Endothelial cell of umbilical vein (primary cell): ENCODE measurements at regions not wholly inside any gene's neighbourhood (a gene's known extent, or its start where the extent isn't known, plus 50 kb on each side); places are given as distances from the start of the nearest gene placed in this dataset.

ENCODE experiments used
- BruUV-seq: library from RNA; stranded (reverse); fragments of 400-500 nt; replicated peaks from 2 replicates; lab custom pipeline; 2021; lab: Mats Ljungman, UMichigan
- CTCF ChIA-PET: fragments of 300-600, 350-600 bp; sonication (Branson Sonifier 250); formaldehyde crosslinking; loops from one replicate; lab custom pipeline; 2021; ENCODE audit warnings: antibody characterized with exemption, inconsistent platforms; lab: Charles Lee
- POLR2A ChIA-PET: fragments of 300-600, 350-600 bp; sonication (Branson Sonifier 250); formaldehyde crosslinking; loops from one replicate; lab custom pipeline; 2021; ENCODE audit warnings: antibody characterized with exemption, inconsistent platforms; lab: Charles Lee
- DNase-seq: peaks from one replicate; pipeline ENCODE4 v3.0.0-alpha.2; 2011; ENCODE audit warnings: low read depth, low spot score
- FAIRE-seq: peaks from 2 replicates; lab custom pipeline; 2011; peaks lifted over from hg19 to GRCh38; lab: Jason Lieb, UNC
- H2AFZ ChIP-seq: 2 replicates; pipeline ENCODE4 v1.6.0; 2012; ENCODE audit warnings: low read depth, low read length, control low read depth, inconsistent platforms
- H3K27ac ChIP-seq: 2 replicates; pipeline ENCODE4 v1.5.1; 2011; ENCODE audit warnings: low read depth, mild to moderate bottlenecking, control low read depth, low read length, moderate library complexity; ENCODE audit not compliant: insufficient read depth
- H3K27me3 ChIP-seq, 2 experiments: 2 replicates each; pipeline versions ENCODE4 v1.6.0 to v1.6.1; 2011; ENCODE audit warnings: low read length in 2 of 2, mixed read lengths in 1 of 2; ENCODE audit not compliant: control insufficient read depth in 2 of 2, insufficient read depth in 2 of 2
- H3K36me3 ChIP-seq, 2 experiments: 2 replicates in 1 of 2; 3 replicates in 1 of 2; pipeline ENCODE4 v1.5.1; 2011; ENCODE audit warnings: low read length in 2 of 2, mild to moderate bottlenecking in 1 of 2, moderate library complexity in 1 of 2; ENCODE audit not compliant: control insufficient read depth in 2 of 2, insufficient read depth in 2 of 2; ENCODE audit errors: extremely low read depth in 1 of 2
- H3K4me1 ChIP-seq: 3 replicates; pipeline ENCODE4 v1.5.1; 2011; ENCODE audit warnings: mild to moderate bottlenecking, low read length; ENCODE audit not compliant: control insufficient read depth, insufficient read depth; ENCODE audit errors: extremely low read depth
- H3K4me2 ChIP-seq: 2 replicates; pipeline ENCODE4 v1.6.1; 2011; ENCODE audit warnings: low read length, control low read depth, mixed read lengths; ENCODE audit not compliant: insufficient read depth
- H3K4me3 ChIP-seq, 3 experiments: fragments of 200-600 bp in 1 of 3; sonication (generic), shearing (Covaris generic) in 1 of 3; replicated peaks in 1 of 3; 2 replicates each; pipeline ENCODE4 v1.5.1; 2011 to 2016; ENCODE audit warnings: control low read depth in 3 of 3, low read length in 3 of 3, mild to moderate bottlenecking in 2 of 3, inconsistent platforms in 1 of 3, low read depth in 1 of 3, moderate library complexity in 1 of 3; ENCODE audit not compliant: insufficient read depth in 1 of 3
- H3K79me2 ChIP-seq: 2 replicates; pipeline ENCODE4 v1.6.0; 2012; ENCODE audit warnings: low read length, inconsistent platforms; ENCODE audit not compliant: control insufficient read depth, insufficient read depth
- H3K9ac ChIP-seq: replicated peaks from 2 replicates; pipeline ENCODE3; 2011; ENCODE audit warnings: low read length, control low read depth; ENCODE audit not compliant: insufficient read depth; ENCODE audit errors: extremely low read depth
- H3K9me1 ChIP-seq: replicated peaks from 3 replicates; pipeline ENCODE4 v1.6.0; 2011; ENCODE audit warnings: mild to moderate bottlenecking, low read length; ENCODE audit not compliant: control insufficient read depth, insufficient read depth; ENCODE audit errors: extremely low read depth
- H3K9me3 ChIP-seq: replicated peaks from 2 replicates; pipeline ENCODE4 v1.5.1; 2012; ENCODE audit warnings: low read length, inconsistent platforms; ENCODE audit not compliant: control insufficient read depth, insufficient read depth
- H4K20me1 ChIP-seq: replicated peaks from 2 replicates; pipeline ENCODE3; 2011; ENCODE audit warnings: mild to moderate bottlenecking, low read length; ENCODE audit not compliant: control insufficient read depth, insufficient read depth; ENCODE audit errors: extremely low read depth
- EZH2 ChIP-seq: IDR thresholded peaks from 2 replicates; pipeline ENCODE4 v1.6.1; 2012; ENCODE audit warnings: borderline replicate concordance, low read depth, mild to moderate bottlenecking, moderate library complexity, low read length, inconsistent platforms; ENCODE audit not compliant: severe bottlenecking
- FOS ChIP-seq: IDR thresholded peaks from 2 replicates; pipeline ENCODE4 v1.6.1; 2011; ENCODE audit warnings: mild to moderate bottlenecking, low read length, moderate library complexity, borderline replicate concordance; ENCODE audit not compliant: insufficient read depth
- GATA2 ChIP-seq: IDR thresholded peaks from 2 replicates; pipeline ENCODE4 v1.7.0; 2011; ENCODE audit warnings: low read depth, mild to moderate bottlenecking, moderate library complexity, mixed read lengths, low read length; ENCODE audit not compliant: insufficient read length, insufficient read depth
- JUN ChIP-seq: IDR thresholded peaks from 2 replicates; pipeline ENCODE4 v1.6.1; 2011; ENCODE audit warnings: borderline replicate concordance, low read depth; ENCODE audit not compliant: insufficient read length, insufficient read depth
- MYC ChIP-seq: IDR thresholded peaks from one replicate; pipeline ENCODE4 v1.6.1; 2011; ENCODE audit warnings: mild to moderate bottlenecking, low read depth, low read length
- POLR2A ChIP-seq: IDR thresholded peaks from 2 replicates; pipeline ENCODE4 v1.6.1; 2012; ENCODE audit warnings: low read depth, mild to moderate bottlenecking, control low read depth, low read length
- POLR2AphosphoS5 ChIP-seq: IDR thresholded peaks from 2 replicates; pipeline ENCODE4 v1.6.1; 2012; ENCODE audit warnings: low read depth, mild to moderate bottlenecking, control low read depth, low read length, moderate library complexity; ENCODE audit not compliant: insufficient read depth
- dilution Hi-C: fragments of 300-500 bp; cut with MboI; formaldehyde crosslinking; loops from one replicate; pipeline ENCODE4 v1.15.0; 2019; ENCODE audit warnings: low sequenced_read_pairs; ENCODE audit not compliant: extremely low pct_ligation_motif_present
- intact Hi-C: fragments of 100-400 bp; cut with micrococcal nuclease; formaldehyde crosslinking; loops from one replicate; pipeline ENCODE4 v1.10.0; 2022
- TF ChIP-seq, protein P1 (sequence below): IDR thresholded peaks from 2 replicates; pipeline ENCODE4 v1.6.1; 2011; ENCODE audit not compliant: insufficient read depth, insufficient read length
- TF ChIP-seq, protein P2 (sequence below), 2 donors: IDR thresholded peaks; 1 replicate in 1 of 2; 2 replicates in 1 of 2; pipeline ENCODE4 v1.5.1; 2011; ENCODE audit warnings: low read length in 2 of 2, mild to moderate bottlenecking in 2 of 2, moderate library complexity in 2 of 2, control low read depth in 1 of 2, inconsistent platforms in 1 of 2, low read depth in 1 of 2; ENCODE audit not compliant: insufficient read depth in 1 of 2; ENCODE audit errors: extremely low read depth in 1 of 2

DNA sequence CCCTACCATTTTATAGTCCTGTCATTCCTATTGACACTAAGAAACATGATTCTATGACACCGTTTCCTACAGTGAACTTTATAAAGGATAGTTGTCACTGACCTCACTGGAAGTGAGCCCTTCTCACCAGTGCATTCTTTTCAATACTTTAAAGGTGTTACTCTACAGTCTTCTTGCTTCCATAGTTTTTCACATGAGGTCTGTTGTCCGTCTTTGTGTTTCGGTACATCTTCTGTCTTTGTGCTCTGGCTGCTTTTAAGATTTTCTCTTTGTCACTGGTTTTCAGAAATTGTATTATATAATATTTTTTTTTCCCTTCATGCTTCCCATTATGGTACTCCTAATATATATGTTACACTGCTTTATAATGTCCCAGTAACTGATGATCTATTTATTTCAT, 174.2 kb downstream of the KIF20B start:
- FAIRE-seq: no peak
- H3K9me1 ChIP-seq: no peaks in the 10 kb centered on the region
- no peak overlapping the region for H2AFZ ChIP-seq
- no peak for TF ChIP-seq FOS
- TF ChIP-seq MYC: no peak
- TF ChIP-seq JUN: no peak
- no peak for TF ChIP-seq EZH2
- no peak for TF ChIP-seq GATA2
- TF ChIP-seq POLR2AphosphoS5: no peak
- TF ChIP-seq, protein P1, sequence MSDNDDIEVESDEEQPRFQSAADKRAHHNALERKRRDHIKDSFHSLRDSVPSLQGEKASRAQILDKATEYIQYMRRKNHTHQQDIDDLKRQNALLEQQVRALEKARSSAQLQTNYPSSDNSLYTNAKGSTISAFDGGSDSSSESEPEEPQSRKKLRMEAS: no peak
- no peak for TF ChIP-seq POLR2A
- TF ChIP-seq, protein P2, sequence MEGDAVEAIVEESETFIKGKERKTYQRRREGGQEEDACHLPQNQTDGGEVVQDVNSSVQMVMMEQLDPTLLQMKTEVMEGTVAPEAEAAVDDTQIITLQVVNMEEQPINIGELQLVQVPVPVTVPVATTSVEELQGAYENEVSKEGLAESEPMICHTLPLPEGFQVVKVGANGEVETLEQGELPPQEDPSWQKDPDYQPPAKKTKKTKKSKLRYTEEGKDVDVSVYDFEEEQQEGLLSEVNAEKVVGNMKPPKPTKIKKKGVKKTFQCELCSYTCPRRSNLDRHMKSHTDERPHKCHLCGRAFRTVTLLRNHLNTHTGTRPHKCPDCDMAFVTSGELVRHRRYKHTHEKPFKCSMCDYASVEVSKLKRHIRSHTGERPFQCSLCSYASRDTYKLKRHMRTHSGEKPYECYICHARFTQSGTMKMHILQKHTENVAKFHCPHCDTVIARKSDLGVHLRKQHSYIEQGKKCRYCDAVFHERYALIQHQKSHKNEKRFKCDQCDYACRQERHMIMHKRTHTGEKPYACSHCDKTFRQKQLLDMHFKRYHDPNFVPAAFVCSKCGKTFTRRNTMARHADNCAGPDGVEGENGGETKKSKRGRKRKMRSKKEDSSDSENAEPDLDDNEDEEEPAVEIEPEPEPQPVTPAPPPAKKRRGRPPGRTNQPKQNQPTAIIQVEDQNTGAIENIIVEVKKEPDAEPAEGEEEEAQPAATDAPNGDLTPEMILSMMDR (IDR thresholded peaks at IDR 0.05; ENCODE audit: extremely low read depth in 1 of 2, insufficient read depth in 1 of 2, low read depth in 1 of 2, low read length in 2 of 2): no peak
- no peak overlapping the region for H3K27ac ChIP-seq
- H3K79me2 ChIP-seq: no peaks in the 10 kb centered on the region
- H3K9me3 ChIP-seq: no peaks in the 10 kb centered on the region
- no peaks in the 10 kb centered on the region for H3K4me1 ChIP-seq
- H3K27me3 ChIP-seq: no peaks in the 10 kb centered on the region
- POLR2A ChIA-PET: no interaction called here
- dilution Hi-C loops (no loop called here), intact Hi-C loops (no loop called here)
- no peak overlapping the region for H3K4me2 ChIP-seq
- H3K36me3 ChIP-seq: no peaks in the 10 kb centered on the region
- H3K4me3 ChIP-seq: no peak overlapping the region
- CTCF ChIA-PET: no interaction called here
- no TSS peak for BruUV-seq
- no peaks in the 10 kb centered on the region for H4K20me1 ChIP-seq
- H3K9ac ChIP-seq: no peak overlapping the region
- DNase-seq: no peak
